ENCODE measurements at regions not wholly inside any gene's neighbourhood (a gene's known extent, or its start where the extent isn't known, plus 50 kb on each side); places are given as distances from the start of the nearest gene placed in this dataset.

GRCh38 chr6:66814156-66814555 is 1107.1 kb upstream of the EYS start:
- no peaks in the 10 kb centered on the region for H3K4me1 Mint-ChIP-seq
- no peak overlapping the region for H3K27ac Mint-ChIP-seq
- no peaks in the 10 kb centered on the region for H3K27me3 Mint-ChIP-seq (ENCODE audit: low read depth, poor library complexity)
- no peak for DNase-seq
- TF ChIP-seq CTCF (IDR thresholded peaks at IDR 0.05) = no peak
- no peak overlapping the region for H3K4me3 Mint-ChIP-seq
- H3K36me3 Mint-ChIP-seq (ENCODE audit: low read depth) = no peaks in the 10 kb centered on the region
- no peaks in the 10 kb centered on the region for H3K9me3 Mint-ChIP-seq

- H3K4me1 Mint-ChIP-seq = no peaks in the 10 kb centered on the region
- H3K36me3 Mint-ChIP-seq (ENCODE audit: low read depth) = no peaks in the 10 kb centered on the region
- H3K4me3 Mint-ChIP-seq = no peak overlapping the region
- H3K27me3 Mint-ChIP-seq (ENCODE audit: low read depth, poor library complexity) = no peaks in the 10 kb centered on the region
- no peaks in the 10 kb centered on the region for H3K9me3 Mint-ChIP-seq
- DNase-seq = no peak
- H3K27ac Mint-ChIP-seq = no peak overlapping the region
- TF ChIP-seq CTCF (IDR thresholded peaks at IDR 0.05) = no peak
Observed at GRCh38 chr6:66808771-66809170, 1101.7 kb upstream of the EYS start.

- Mint-ChIP-seq H3K4me3 (no peak overlapping the region), H3K27me3 (ENCODE audit: low read depth, poor library complexity) (peaks cover 2% of the 10 kb centered on the region), H3K36me3 (ENCODE audit: low read depth) (no peaks in the 10 kb centered on the region), H3K27ac (no peak overlapping the region), H3K4me1 (no peaks in the 10 kb centered on the region), H3K9me3 (no peaks in the 10 kb centered on the region)
- no peak for DNase-seq
- TF ChIP-seq CTCF (IDR thresholded peaks at IDR 0.05) = no peak
Observed at GRCh38 chr6:66796987-66797386, 1090.0 kb upstream of the EYS start.

- Mint-ChIP-seq H3K36me3 (ENCODE audit: low read depth) (no peaks in the 10 kb centered on the region), H3K4me1 (no peaks in the 10 kb centered on the region), H3K4me3 (no peak overlapping the region), H3K9me3 (no peaks in the 10 kb centered on the region), H3K27ac (no peak overlapping the region), H3K27me3 (ENCODE audit: low read depth, poor library complexity) (peaks cover 2% of the 10 kb centered on the region)
- DNase-seq = no peak
- TF ChIP-seq CTCF (IDR thresholded peaks at IDR 0.05) = no peak
Observed at GRCh38 chr6:66788579-66788978, 1081.6 kb upstream of the EYS start.

GRCh38 chr6:66772800-66773199 is 1065.8 kb upstream of the EYS start:
- Mint-ChIP-seq H3K36me3 (ENCODE audit: low read depth) (no peaks in the 10 kb centered on the region), H3K4me1 (no peaks in the 10 kb centered on the region), H3K27ac (no peak overlapping the region), H3K4me3 (no peak overlapping the region), H3K27me3 (ENCODE audit: low read depth, poor library complexity) (peaks cover 2% of the 10 kb centered on the region), H3K9me3 (peaks cover 16% of the 10 kb centered on the region)
- DNase-seq = no peak
- no peak for TF ChIP-seq CTCF (IDR thresholded peaks at IDR 0.05)

GRCh38 chr6:66771626-66772025 is 1064.6 kb upstream of the EYS start:
- H3K9me3 Mint-ChIP-seq = peaks cover 14% of the 10 kb centered on the region
- DNase-seq = no peak

More at GRCh38 chr6:66771626-66772025, 1064.6 kb upstream of the EYS start:
- H3K27me3 Mint-ChIP-seq (ENCODE audit: low read depth, poor library complexity) = no peaks in the 10 kb centered on the region
- no peaks in the 10 kb centered on the region for H3K36me3 Mint-ChIP-seq (ENCODE audit: low read depth)
- TF ChIP-seq CTCF (IDR thresholded peaks at IDR 0.05) = no peak
- H3K4me1 Mint-ChIP-seq = no peaks in the 10 kb centered on the region
- H3K4me3 Mint-ChIP-seq = no peak overlapping the region
- H3K27ac Mint-ChIP-seq = no peak overlapping the region
